ENCODE measurements at regions not wholly inside any gene's neighbourhood (a gene's known extent, or its start where the extent isn't known, plus 50 kb on each side); places are given as distances from the start of the nearest gene placed in this dataset.

GRCh38 chr14:95015046-95015445 is 142.3 kb downstream of the DICER1 start:
- no peaks in the 10 kb centered on the region for H3K9me3 ChIP-seq
- H3K27me3 ChIP-seq, result no peaks in the 10 kb centered on the region
- TF ChIP-seq, protein P1, sequence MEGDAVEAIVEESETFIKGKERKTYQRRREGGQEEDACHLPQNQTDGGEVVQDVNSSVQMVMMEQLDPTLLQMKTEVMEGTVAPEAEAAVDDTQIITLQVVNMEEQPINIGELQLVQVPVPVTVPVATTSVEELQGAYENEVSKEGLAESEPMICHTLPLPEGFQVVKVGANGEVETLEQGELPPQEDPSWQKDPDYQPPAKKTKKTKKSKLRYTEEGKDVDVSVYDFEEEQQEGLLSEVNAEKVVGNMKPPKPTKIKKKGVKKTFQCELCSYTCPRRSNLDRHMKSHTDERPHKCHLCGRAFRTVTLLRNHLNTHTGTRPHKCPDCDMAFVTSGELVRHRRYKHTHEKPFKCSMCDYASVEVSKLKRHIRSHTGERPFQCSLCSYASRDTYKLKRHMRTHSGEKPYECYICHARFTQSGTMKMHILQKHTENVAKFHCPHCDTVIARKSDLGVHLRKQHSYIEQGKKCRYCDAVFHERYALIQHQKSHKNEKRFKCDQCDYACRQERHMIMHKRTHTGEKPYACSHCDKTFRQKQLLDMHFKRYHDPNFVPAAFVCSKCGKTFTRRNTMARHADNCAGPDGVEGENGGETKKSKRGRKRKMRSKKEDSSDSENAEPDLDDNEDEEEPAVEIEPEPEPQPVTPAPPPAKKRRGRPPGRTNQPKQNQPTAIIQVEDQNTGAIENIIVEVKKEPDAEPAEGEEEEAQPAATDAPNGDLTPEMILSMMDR (IDR thresholded peaks at IDR 0.05), result no peak
- TF ChIP-seq POLR2A (IDR thresholded peaks at IDR 0.05), result no peak
- DNase-seq, result no peak
- no peaks in the 10 kb centered on the region for H3K36me3 ChIP-seq
- H3K4me1 ChIP-seq, result no peaks in the 10 kb centered on the region
- no peak overlapping the region for H3K27ac ChIP-seq
- no peak overlapping the region for H3K4me3 ChIP-seq

- Histone ChIP-seq H3K9me3 (no peaks in the 10 kb centered on the region), H3K4me1 (no peaks in the 10 kb centered on the region), H3K36me3 (no peaks in the 10 kb centered on the region), H3K27ac (no peak overlapping the region), H3K4me3 (no peak overlapping the region), H3K27me3 (no peaks in the 10 kb centered on the region)
- TF ChIP-seq, protein P1 (IDR thresholded peaks at IDR 0.05), result no peak
- no peak for TF ChIP-seq POLR2A (IDR thresholded peaks at IDR 0.05)
- no peak for DNase-seq
These were observed 143.3 kb downstream of the DICER1 start for GRCh38 chr14:95014036-95014435.

DNA sequence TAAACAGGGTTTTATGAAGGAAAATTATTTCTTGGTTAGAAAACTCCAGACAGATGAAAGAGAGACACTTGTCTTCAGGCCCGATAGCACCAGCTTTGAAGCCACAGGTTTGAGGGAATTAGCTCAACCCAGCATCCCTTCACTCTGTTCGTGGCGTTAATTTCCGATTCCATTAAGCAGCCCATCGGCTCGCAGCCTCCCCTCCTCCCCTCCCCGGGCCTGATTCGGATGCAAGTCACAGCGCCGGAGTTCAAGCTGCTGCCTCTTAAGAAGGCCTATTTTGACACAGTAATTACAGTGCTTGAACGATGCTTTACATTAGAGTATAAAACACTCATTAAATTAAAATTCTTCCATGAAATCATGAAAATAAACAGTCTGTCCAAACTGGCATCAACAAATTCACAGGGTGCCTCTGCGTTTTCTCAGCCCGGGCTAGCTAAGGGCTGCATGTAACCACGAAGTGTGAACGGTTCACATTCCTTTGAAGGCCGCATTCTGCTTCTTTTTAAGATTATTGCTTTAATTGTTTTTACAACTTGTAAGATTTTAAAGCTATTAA is 145.8 kb downstream of the DICER1 start:
- H3K27me3 ChIP-seq, result no peaks in the 10 kb centered on the region
- TF ChIP-seq, protein P1 (IDR thresholded peaks at IDR 0.05), result no peak
- no peak for TF ChIP-seq POLR2A (IDR thresholded peaks at IDR 0.05)
- H3K4me3 ChIP-seq, result no peak overlapping the region
- no peaks in the 10 kb centered on the region for H3K4me1 ChIP-seq
- H3K27ac ChIP-seq, result peak overlapping the region in 1 of 4 donors; percentile 52
- H3K36me3 ChIP-seq, result no peaks in the 10 kb centered on the region
- H3K9me3 ChIP-seq, result no peaks in the 10 kb centered on the region
- DNase-seq, result no peak

GRCh38 chr14:95008445-95009217 is 148.7 kb downstream of the DICER1 start:
- H3K36me3 ChIP-seq, result no peaks in the 10 kb centered on the region
- H3K4me3 ChIP-seq, result no peak overlapping the region
- no peaks in the 10 kb centered on the region for H3K27me3 ChIP-seq
- no peak for TF ChIP-seq POLR2A (IDR thresholded peaks at IDR 0.05)
- TF ChIP-seq, protein P1 (IDR thresholded peaks at IDR 0.05), result no peak
- no peaks in the 10 kb centered on the region for H3K4me1 ChIP-seq
- no peaks in the 10 kb centered on the region for H3K9me3 ChIP-seq
- no peak for DNase-seq
- H3K27ac ChIP-seq, result peak overlapping the region in 1 of 4 donors; percentile 60

GRCh38 chr14:95007921-95008320 is 149.4 kb downstream of the DICER1 start:
- no peaks in the 10 kb centered on the region for H3K27me3 ChIP-seq
- no peaks in the 10 kb centered on the region for H3K4me1 ChIP-seq
- H3K27ac ChIP-seq, result peak overlapping the region in 1 of 4 donors; percentile 60
- H3K4me3 ChIP-seq, result no peak overlapping the region
- H3K9me3 ChIP-seq, result no peaks in the 10 kb centered on the region
- DNase-seq, result no peak
- H3K36me3 ChIP-seq, result no peaks in the 10 kb centered on the region
- TF ChIP-seq, protein P1 (IDR thresholded peaks at IDR 0.05), result no peak
- TF ChIP-seq POLR2A (IDR thresholded peaks at IDR 0.05), result no peak

All from Peyer's patch (tissue), 4 donors.